LNCaP clone FGC (cell line): ENCODE measurements at regions not wholly inside any gene's neighbourhood (a gene's known extent, or its start where the extent isn't known, plus 50 kb on each side); places are given as distances from the start of the nearest gene placed in this dataset.

Experiments used
- DNase-seq: peaks from one replicate; pipeline ENCODE4 v3.0.0-alpha.2; 2011; ENCODE audit warnings: low read depth
- H3K4me3 ChIP-seq: 2 replicates; pipeline ENCODE4 v1.5.1; 2011; ENCODE audit warnings: mild to moderate bottlenecking, low read depth, low read length, control low read depth
- TF ChIP-seq, protein P1 (sequence below): IDR thresholded peaks from 2 replicates; pipeline ENCODE4 v1.5.1; 2012; ENCODE audit warnings: mild to moderate bottlenecking; ENCODE audit not compliant: control insufficient read depth, insufficient read depth; ENCODE audit errors: extremely low read depth

DNA sequence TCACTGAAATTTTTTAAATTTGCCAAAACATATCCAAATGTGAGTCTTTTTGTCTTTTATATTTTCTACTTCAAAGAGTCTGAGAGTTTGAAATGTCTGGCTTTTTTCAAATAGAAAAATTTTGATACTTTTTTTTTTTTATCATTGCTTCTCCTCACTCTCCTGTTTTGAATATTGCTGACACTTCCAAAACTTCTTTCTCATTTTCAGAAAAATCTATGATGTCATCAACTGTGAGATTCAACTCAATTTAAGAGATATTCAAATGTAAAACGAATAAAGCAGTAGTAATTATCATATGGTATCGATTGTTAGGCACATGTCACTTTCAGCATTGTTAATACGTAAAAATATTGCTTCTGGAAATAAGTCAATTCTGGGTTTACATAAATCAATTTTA lies 505.8 kb upstream of the STEAP1 start:
- DNase-seq: no peak

DNA sequence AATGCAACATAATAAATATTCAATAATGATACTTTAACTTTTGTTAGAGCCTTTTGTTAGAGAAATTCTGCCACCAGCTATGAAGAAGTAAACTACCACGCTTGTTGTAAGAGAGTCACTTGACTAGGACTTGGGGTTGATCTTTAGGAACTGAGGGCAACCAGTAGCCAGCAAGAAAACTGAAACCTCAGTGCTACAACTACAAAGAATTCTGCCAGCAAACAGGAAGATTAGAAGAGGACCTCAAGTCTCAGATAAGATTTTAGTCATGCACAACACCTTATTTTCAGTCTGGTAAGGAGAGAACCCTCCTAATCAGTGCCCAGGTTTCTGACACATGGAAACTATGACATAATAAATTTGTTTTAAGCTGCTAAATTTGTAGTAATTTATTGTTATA lies 498.3 kb upstream of the STEAP1 start:
- H3K4me3 ChIP-seq: no peak overlapping the region
- no peak for DNase-seq
- TF ChIP-seq, protein P1, sequence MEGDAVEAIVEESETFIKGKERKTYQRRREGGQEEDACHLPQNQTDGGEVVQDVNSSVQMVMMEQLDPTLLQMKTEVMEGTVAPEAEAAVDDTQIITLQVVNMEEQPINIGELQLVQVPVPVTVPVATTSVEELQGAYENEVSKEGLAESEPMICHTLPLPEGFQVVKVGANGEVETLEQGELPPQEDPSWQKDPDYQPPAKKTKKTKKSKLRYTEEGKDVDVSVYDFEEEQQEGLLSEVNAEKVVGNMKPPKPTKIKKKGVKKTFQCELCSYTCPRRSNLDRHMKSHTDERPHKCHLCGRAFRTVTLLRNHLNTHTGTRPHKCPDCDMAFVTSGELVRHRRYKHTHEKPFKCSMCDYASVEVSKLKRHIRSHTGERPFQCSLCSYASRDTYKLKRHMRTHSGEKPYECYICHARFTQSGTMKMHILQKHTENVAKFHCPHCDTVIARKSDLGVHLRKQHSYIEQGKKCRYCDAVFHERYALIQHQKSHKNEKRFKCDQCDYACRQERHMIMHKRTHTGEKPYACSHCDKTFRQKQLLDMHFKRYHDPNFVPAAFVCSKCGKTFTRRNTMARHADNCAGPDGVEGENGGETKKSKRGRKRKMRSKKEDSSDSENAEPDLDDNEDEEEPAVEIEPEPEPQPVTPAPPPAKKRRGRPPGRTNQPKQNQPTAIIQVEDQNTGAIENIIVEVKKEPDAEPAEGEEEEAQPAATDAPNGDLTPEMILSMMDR: no peak

More for the DNA sequence above, 505.8 kb upstream of the STEAP1 start:
- no peak overlapping the region for H3K4me3 ChIP-seq
- TF ChIP-seq, protein P1: no peak

DNA sequence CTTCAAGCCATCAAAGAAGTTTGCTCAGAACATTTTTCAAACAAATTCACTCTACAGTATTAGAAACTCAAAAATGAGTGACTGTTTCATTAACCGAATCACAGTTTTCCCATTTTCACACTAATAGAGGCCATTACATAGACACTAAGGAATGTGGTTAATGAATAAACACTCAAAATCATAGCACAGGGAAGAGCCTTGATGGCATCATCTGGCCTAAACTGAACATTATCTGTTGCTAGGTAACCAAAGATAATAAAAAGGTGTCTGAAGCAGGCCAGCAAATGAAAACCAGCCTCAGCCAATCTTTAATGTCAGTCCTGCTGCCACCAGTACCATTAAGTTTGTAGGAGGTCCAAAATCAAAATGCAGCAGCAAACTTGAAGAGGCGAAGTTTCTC lies 492.4 kb upstream of the STEAP1 start:
- no peak for DNase-seq
- H3K4me3 ChIP-seq: no peak overlapping the region
- TF ChIP-seq, protein P1: no peak

DNA sequence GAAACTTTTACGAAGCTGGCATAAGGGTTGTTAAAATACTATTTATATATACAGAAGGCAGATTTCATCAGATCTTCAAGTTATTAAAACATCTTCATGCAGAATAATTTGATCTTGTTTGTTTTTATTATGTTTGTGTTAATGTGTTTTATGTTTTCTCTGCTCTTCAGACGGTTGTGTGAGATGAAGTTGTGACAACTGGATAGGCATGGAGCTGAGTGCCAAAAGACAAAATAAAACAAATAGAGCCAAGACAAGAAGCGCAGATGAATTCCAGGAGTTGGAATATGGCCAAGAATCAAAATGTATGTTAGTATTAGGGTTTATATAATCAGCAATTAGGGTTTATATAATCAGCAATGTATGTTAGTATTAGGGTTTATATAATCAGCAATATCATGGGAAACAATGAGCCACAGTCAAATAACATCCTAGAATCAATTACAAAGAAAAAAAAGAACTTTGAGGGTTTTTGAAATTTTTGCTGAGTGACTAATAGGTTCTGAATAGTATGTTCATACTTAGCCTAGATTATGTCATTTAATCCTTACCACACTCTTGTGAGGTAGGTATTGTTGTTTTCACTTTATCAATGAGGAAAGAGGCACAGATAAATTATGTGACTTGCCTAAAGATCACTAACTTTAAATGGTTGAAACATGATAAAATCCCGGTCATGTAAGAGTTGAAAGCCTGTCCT lies 488.0 kb upstream of the STEAP1 start:
- no peak overlapping the region for H3K4me3 ChIP-seq
- TF ChIP-seq, protein P1: no peak
- DNase-seq: peak; percentile 70

DNA sequence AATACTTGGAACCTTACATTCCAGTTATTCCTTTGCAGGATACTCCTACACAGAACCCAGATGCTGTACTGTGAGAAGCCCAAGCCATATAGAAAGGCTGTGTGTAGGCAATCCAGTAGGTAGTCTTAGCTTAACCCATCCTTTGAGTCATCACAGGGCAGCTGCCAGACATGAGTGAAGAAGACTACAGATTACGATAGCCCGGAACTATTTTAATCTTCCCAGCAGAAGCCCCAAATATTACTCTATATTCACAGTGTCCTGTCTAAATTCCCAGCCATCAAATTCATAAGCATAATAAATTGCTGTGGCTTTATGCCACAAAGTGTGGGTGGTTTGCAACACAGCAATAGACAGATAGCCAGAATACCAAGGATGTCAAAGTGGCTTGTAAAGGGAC lies 474.1 kb upstream of the STEAP1 start:
- TF ChIP-seq, protein P1: no peak
- DNase-seq: no peak
- H3K4me3 ChIP-seq: no peak overlapping the region

DNA sequence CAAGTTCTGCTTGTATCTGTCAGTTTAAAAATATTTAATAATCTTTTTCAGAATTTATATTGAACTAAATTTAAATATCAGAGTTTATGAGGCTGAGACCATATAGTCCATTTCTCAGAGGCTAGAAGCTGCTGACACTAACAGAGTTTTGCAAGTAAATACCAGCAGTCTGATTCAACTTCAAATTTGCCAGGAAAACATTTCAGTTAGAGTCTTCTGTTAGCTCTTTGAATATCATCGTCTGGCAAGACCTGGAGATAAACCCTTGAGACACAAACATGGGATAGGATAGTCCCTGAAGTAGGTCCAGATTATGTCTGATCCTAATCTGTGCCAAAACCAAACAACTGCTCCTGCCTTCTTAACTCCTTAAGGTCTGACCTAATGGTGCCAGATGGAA lies 472.8 kb upstream of the STEAP1 start:
- H3K4me3 ChIP-seq: no peak overlapping the region
- DNase-seq: peak; percentile 1
- TF ChIP-seq, protein P1: no peak

DNA sequence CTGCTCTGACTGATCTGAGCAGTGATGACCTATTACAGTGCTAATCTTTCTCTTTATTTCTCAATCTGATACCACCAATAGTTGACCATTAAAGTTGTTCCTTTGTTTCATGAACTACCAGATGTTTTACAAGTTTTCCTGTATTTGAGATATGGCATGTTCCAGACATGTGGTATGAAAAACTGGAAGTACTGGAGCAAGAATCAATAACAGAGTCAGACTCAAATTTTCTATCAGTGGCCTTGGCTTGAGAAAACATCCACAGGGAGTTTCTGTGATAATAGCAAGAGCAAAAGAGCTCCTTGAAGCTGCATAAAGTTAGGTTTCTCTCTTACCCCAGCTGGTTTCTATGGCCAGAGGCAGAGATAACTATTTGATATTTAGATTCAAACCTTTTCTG lies 469.0 kb upstream of the STEAP1 start:
- peak; percentile 64 for DNase-seq
- TF ChIP-seq, protein P1: no peak

More for the DNA sequence above, 469.0 kb upstream of the STEAP1 start:
- no peak overlapping the region for H3K4me3 ChIP-seq
